Keratinocyte (primary cell): ENCODE measurements at regions not wholly inside any gene's neighbourhood (a gene's known extent, or its start where the extent isn't known, plus 50 kb on each side); places are given as distances from the start of the nearest gene placed in this dataset.

Source experiments
- EZH2 ChIP-seq: IDR thresholded peaks from one replicate; pipeline ENCODE4 v1.6.1; 2012; ENCODE audit warnings: inconsistent platforms, mild to moderate bottlenecking, low read length, moderate library complexity
- TF ChIP-seq, protein P1 (sequence below), 3 experiments: IDR thresholded peaks in 1 of 3; conservative IDR thresholded peaks in 1 of 3; optimal IDR thresholded peaks in 1 of 3; 2 replicates in 2 of 3; 3 replicates in 1 of 3; pipeline versions ENCODE3 to v1.5.1; 2011; ENCODE audit warnings: low read length in 3 of 3, mild to moderate bottlenecking in 3 of 3, moderate library complexity in 2 of 3, control low read depth in 1 of 3, inconsistent platforms in 1 of 3; ENCODE audit not compliant: insufficient read depth in 2 of 3; ENCODE audit errors: extremely low read depth in 1 of 3

DNA sequence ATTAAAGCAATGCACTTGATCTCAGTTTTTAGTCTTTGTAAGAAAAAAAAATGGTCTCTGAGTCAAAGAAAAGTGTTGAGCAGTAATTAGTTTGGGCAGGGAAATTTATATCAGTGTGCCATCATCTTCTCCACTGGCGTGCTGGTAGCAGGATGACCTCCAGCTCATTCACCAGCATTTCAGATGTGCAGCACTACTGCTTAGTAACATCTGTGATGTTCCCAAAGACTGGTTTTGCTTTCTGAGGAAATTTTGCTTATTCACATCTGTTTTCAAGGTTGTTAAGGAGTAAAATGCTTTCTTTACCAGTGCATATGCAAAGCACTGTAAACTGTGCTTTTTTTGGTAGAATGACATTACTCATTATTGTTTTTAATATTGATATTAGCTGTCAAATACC lies 540.4 kb downstream of the TRAM1L1 start:
- TF ChIP-seq, protein P1, sequence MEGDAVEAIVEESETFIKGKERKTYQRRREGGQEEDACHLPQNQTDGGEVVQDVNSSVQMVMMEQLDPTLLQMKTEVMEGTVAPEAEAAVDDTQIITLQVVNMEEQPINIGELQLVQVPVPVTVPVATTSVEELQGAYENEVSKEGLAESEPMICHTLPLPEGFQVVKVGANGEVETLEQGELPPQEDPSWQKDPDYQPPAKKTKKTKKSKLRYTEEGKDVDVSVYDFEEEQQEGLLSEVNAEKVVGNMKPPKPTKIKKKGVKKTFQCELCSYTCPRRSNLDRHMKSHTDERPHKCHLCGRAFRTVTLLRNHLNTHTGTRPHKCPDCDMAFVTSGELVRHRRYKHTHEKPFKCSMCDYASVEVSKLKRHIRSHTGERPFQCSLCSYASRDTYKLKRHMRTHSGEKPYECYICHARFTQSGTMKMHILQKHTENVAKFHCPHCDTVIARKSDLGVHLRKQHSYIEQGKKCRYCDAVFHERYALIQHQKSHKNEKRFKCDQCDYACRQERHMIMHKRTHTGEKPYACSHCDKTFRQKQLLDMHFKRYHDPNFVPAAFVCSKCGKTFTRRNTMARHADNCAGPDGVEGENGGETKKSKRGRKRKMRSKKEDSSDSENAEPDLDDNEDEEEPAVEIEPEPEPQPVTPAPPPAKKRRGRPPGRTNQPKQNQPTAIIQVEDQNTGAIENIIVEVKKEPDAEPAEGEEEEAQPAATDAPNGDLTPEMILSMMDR (optimal IDR thresholded peaks at IDR 0.05 in 1 of 3, IDR thresholded peaks at IDR 0.05 in 1 of 3, conservative IDR thresholded peaks at IDR 0.05 in 1 of 3; ENCODE audit: extremely low read depth in 1 of 3, insufficient read depth in 2 of 3, low read length in 3 of 3) = no peak
- no peak for TF ChIP-seq EZH2
